ENCODE measurements at regions not wholly inside any gene's neighbourhood (a gene's known extent, or its start where the extent isn't known, plus 50 kb on each side); places are given as distances from the start of the nearest gene placed in this dataset.

GRCh38 chr6:12436224-12436623, 146.1 kb downstream of the EDN1 start:
- H3K4me3 ChIP-seq (ENCODE audit: low read depth, low read length), result no peak overlapping the region
- DNase-seq (ENCODE audit: low read depth), result no peak
- TF ChIP-seq CTCF (conservative IDR thresholded peaks at IDR 0.05; ENCODE audit: low read depth, low read length), result no peak

DNA sequence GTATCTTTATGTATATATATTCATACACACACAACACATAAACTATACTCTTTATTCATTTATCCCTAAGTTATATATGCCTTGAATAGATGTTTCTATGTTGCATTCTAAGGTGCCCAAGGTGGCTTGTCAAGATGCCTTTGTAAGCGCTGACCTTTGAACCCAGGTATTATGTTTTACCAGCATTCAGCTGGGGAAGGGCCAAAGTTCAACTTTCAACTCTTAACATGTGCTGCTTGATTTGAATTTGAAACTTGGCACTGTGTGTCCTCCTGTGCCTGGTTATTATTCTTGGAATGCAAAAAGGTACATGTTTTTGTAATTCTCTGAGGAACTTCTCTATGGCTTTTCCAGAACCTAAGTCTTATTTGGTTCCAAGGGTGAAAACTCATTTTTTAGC, 146.5 kb downstream of the EDN1 start:
- no peak overlapping the region for H3K4me3 ChIP-seq (ENCODE audit: low read depth, low read length)
- no peak for TF ChIP-seq CTCF (conservative IDR thresholded peaks at IDR 0.05; ENCODE audit: low read depth, low read length)
- no peak for DNase-seq (ENCODE audit: low read depth)

GRCh38 chr6:12439296-12439695, 149.1 kb downstream of the EDN1 start:
- H3K4me3 ChIP-seq (ENCODE audit: low read depth, low read length), result no peak overlapping the region
- no peak for DNase-seq (ENCODE audit: low read depth)
- no peak for TF ChIP-seq CTCF (conservative IDR thresholded peaks at IDR 0.05; ENCODE audit: low read depth, low read length)

DNA sequence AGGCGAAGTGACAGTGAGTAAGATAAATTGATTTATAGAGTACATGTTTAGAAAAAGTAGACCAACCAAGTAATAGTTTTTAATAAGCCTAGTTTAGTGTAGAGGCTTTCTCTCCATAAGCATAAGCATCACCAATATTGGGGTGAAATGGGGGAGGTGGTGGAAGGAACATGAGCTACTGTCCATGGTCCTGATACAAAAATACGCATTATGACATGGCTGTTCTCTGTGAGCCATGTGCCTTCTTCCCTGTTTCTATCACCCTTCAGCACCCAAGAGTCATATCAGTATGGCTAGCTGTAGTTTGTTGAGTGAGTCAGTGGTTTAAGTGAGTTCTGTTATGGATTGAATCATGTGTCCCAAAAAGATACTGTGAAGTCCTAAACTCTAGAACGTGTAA, 150.8 kb downstream of the EDN1 start:
- TF ChIP-seq CTCF (conservative IDR thresholded peaks at IDR 0.05; ENCODE audit: low read depth, low read length), result no peak
- no peak overlapping the region for H3K4me3 ChIP-seq (ENCODE audit: low read depth, low read length)
- no peak for DNase-seq (ENCODE audit: low read depth)

- DNase-seq (ENCODE audit: low read depth), result no peak
- no peak for TF ChIP-seq CTCF (conservative IDR thresholded peaks at IDR 0.05; ENCODE audit: low read depth, low read length)
- H3K4me3 ChIP-seq (ENCODE audit: low read depth, low read length), result no peak overlapping the region
Observed at GRCh38 chr6:12442455-12442854, 152.3 kb downstream of the EDN1 start.

- TF ChIP-seq CTCF (conservative IDR thresholded peaks at IDR 0.05; ENCODE audit: low read depth, low read length), result no peak
- no peak overlapping the region for H3K4me3 ChIP-seq (ENCODE audit: low read depth, low read length)
- DNase-seq (ENCODE audit: low read depth), result no peak
Observed at GRCh38 chr6:12446394-12446793, 156.2 kb downstream of the EDN1 start.

DNA sequence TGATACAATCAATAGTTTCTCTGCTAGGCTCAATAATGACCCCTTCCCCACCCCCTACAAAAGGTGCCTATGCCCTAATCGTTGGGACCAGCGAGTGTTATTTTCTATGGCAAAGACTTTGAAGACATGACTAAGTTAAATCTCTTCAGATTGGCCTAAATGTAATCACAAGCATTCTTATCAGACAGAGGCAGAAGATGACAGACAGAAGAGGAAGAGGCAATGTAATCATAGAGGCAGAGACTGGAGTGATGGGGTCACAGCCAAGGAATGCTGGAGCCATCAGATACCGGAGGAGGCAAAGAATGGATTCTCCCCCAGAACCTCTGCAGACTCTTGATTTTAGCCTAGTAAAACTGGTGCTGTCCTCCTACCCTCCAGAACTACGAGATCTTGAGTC, 159.3 kb downstream of the EDN1 start:
- DNase-seq (ENCODE audit: low read depth), result no peak
- no peak for TF ChIP-seq CTCF (conservative IDR thresholded peaks at IDR 0.05; ENCODE audit: low read depth, low read length)
- H3K4me3 ChIP-seq (ENCODE audit: low read depth, low read length), result no peak overlapping the region

Measured in epithelial cell of proximal tubule (primary cell).